ENCODE measurements at regions not wholly inside any gene's neighbourhood (a gene's known extent, or its start where the extent isn't known, plus 50 kb on each side); places are given as distances from the start of the nearest gene placed in this dataset.

DNA sequence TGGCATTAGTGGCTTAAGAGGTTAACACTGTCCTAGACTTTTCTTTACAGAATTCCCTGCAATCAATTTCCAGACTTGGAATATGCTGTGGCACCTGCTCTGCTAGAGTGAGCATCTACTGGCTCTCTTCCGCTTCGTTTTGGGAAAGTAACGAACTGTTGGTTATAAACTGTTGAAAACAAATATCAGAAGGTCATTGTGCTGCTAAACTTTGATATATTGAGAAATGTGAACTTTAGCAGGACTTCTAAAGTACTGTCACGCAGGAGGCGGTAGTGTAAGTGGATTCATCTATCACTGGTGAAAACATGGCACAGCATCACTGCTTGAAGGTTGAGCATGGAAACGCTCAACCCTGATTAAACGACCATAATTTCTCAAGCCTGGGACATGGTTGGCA is 348.9 kb downstream of the FLRT2 start (continued):
- TF ChIP-seq USF1 (IDR thresholded peaks at IDR 0.05; ENCODE audit: borderline replicate concordance, extremely low read length, insufficient read depth, low read depth, low read length) (no peak), ATF7 (IDR thresholded peaks at IDR 0.05; ENCODE audit: low read depth) (no peak), SP1 (IDR thresholded peaks at IDR 0.05; ENCODE audit: low read depth, low read length) (no peak), HDAC6 (IDR thresholded peaks at IDR 0.05; ENCODE audit: unreplicated experiment) (no peak), ZBTB11 (CRISPR knock-in tag; IDR thresholded peaks at IDR 0.05) (no peak), BCL11A (IDR thresholded peaks at IDR 0.05; ENCODE audit: low read depth, low read length) (no peak), ZNF687 (IDR thresholded peaks at IDR 0.05) (no peak), KLF5 (IDR thresholded peaks at IDR 0.05; ENCODE audit: partially characterized antibody) (no peak), SREBF1 (IDR thresholded peaks at IDR 0.05; ENCODE audit: low read length) (no peak)
- TF ChIP-seq, protein P1, sequence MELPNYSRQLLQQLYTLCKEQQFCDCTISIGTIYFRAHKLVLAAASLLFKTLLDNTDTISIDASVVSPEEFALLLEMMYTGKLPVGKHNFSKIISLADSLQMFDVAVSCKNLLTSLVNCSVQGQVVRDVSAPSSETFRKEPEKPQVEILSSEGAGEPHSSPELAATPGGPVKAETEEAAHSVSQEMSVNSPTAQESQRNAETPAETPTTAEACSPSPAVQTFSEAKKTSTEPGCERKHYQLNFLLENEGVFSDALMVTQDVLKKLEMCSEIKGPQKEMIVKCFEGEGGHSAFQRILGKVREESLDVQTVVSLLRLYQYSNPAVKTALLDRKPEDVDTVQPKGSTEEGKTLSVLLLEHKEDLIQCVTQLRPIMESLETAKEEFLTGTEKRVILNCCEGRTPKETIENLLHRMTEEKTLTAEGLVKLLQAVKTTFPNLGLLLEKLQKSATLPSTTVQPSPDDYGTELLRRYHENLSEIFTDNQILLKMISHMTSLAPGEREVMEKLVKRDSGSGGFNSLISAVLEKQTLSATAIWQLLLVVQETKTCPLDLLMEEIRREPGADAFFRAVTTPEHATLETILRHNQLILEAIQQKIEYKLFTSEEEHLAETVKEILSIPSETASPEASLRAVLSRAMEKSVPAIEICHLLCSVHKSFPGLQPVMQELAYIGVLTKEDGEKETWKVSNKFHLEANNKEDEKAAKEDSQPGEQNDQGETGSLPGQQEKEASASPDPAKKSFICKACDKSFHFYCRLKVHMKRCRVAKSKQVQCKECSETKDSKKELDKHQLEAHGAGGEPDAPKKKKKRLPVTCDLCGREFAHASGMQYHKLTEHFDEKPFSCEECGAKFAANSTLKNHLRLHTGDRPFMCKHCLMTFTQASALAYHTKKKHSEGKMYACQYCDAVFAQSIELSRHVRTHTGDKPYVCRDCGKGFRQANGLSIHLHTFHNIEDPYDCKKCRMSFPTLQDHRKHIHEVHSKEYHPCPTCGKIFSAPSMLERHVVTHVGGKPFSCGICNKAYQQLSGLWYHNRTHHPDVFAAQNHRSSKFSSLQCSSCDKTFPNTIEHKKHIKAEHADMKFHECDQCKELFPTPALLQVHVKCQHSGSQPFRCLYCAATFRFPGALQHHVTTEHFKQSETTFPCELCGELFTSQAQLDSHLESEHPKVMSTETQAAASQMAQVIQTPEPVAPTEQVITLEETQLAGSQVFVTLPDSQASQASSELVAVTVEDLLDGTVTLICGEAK (IDR thresholded peaks at IDR 0.05; ENCODE audit: borderline replicate concordance) = no peak
